ENCODE measurements at regions not wholly inside any gene's neighbourhood (a gene's known extent, or its start where the extent isn't known, plus 50 kb on each side); places are given as distances from the start of the nearest gene placed in this dataset.

GRCh38 chr12:91493308-91493707 lies 310.7 kb upstream of the DCN start:
- no peak for TF ChIP-seq CTCF (IDR thresholded peaks at IDR 0.05; ENCODE audit: low read length)
- no peak for TF ChIP-seq EZH2 (optimal IDR thresholded peaks at IDR 0.05; ENCODE audit: low read depth, low read length)
- no peak for TF ChIP-seq EZH2phosphoT487 (IDR thresholded peaks at IDR 0.05; ENCODE audit: low read length)
